DOHH2 (cell line): ENCODE measurements at regions not wholly inside any gene's neighbourhood (a gene's known extent, or its start where the extent isn't known, plus 50 kb on each side); places are given as distances from the start of the nearest gene placed in this dataset.

Experiments
- H3F3A ChIP-seq: fragments of 200-600 bp; sonication (generic), shearing (Covaris generic); 2 replicates; pipeline ENCODE4 v1.6.0; 2016; ENCODE audit warnings: antibody characterized with exemption, mild to moderate bottlenecking; ENCODE audit not compliant: control insufficient read depth, insufficient read depth
- H3K27ac ChIP-seq: fragments of 200-600 bp; sonication (generic); 2 replicates; pipeline ENCODE4 v1.5.1; 2014; ENCODE audit warnings: low read depth, mild to moderate bottlenecking, low read length, moderate library complexity
- H3K27me3 ChIP-seq: fragments of 200-600 bp; sonication (generic); 2 replicates; pipeline ENCODE4 v1.6.1; 2014; ENCODE audit warnings: mild to moderate bottlenecking, low read length, mixed read lengths; ENCODE audit not compliant: control insufficient read depth
- H3K36me3 ChIP-seq: fragments of 200-600 bp; sonication (generic); 2 replicates; pipeline ENCODE4 v1.6.1; 2014; ENCODE audit warnings: mild to moderate bottlenecking, low read length, moderate library complexity, mixed read lengths; ENCODE audit not compliant: control insufficient read depth
- H3K4me1 ChIP-seq: fragments of 200-600 bp; sonication (generic); 2 replicates; pipeline ENCODE4 v1.6.1; 2014; ENCODE audit warnings: mild to moderate bottlenecking, low read length, mixed read lengths; ENCODE audit not compliant: control insufficient read depth
- H3K4me2 ChIP-seq: fragments of 200-600 bp; sonication (generic); 2 replicates; pipeline ENCODE4 v1.6.0; 2014; ENCODE audit warnings: mild to moderate bottlenecking, low read length, moderate library complexity
- H3K4me3 ChIP-seq: fragments of 200-600 bp; sonication (generic); 2 replicates; pipeline ENCODE4 v1.5.1; 2014; ENCODE audit warnings: mild to moderate bottlenecking, low read length, mixed read lengths
- H3K79me2 ChIP-seq: fragments of 200-600 bp; sonication (generic); 2 replicates; pipeline ENCODE4 v1.6.1; 2014; ENCODE audit warnings: mild to moderate bottlenecking, low read length, mixed read lengths; ENCODE audit not compliant: control insufficient read depth
- H3K9me2 ChIP-seq: fragments of 200-600 bp; sonication (generic); replicated peaks from 2 replicates; pipeline ENCODE4 v1.6.1; 2014; ENCODE audit warnings: mild to moderate bottlenecking, low read length, mixed read lengths; ENCODE audit not compliant: control insufficient read depth
- H3K9me3 ChIP-seq: fragments of 200-600 bp; sonication (generic); 2 replicates; pipeline ENCODE4 v1.6.1; 2014; ENCODE audit warnings: antibody characterized with exemption, low read length, mixed read lengths; ENCODE audit not compliant: control insufficient read depth, insufficient read depth
- H4K20me1 ChIP-seq: fragments of 200-600 bp; sonication (generic); 2 replicates; pipeline ENCODE4 v1.6.0; 2014; ENCODE audit warnings: low read depth, mild to moderate bottlenecking, antibody characterized with exemption, low read length, moderate library complexity; ENCODE audit not compliant: control insufficient read depth, insufficient read depth
- EZH2phosphoT487 ChIP-seq: fragments of 200-600 bp; sonication (generic); IDR thresholded peaks from 2 replicates; pipeline ENCODE4 v1.6.1; 2017; ENCODE audit warnings: borderline replicate concordance, mild to moderate bottlenecking, antibody characterized with exemption, low read length, moderate library complexity, mixed read lengths
- TF ChIP-seq, protein P1 (sequence below): fragments of 200-600 bp; sonication (generic); IDR thresholded peaks from one replicate; pipeline ENCODE4 v1.5.1; 2014; ENCODE audit warnings: antibody characterized with exemption, mild to moderate bottlenecking, low read depth, low read length; ENCODE audit not compliant: poor library complexity, severe bottlenecking

DNA sequence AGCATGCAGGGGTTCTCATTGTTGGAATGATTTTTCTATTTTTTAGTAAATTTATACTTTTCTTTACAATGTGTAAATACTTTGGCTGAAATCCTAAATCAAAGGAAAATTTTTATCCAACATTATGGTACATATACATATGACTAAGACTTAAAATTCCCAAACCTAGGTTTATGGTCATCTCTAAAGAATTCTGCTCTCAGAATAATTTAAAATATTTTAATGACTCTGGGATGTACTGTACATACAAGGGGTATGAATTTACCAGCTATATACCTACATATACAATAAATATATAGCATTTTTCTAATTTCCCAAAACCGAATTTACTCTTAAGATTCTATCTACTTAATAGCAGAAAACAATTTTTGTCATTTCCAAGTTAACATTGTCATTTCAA lies 137.9 kb upstream of the POU1F1 start:
- H3K36me3 ChIP-seq = no peaks in the 10 kb centered on the region
- H4K20me1 ChIP-seq = no peaks in the 10 kb centered on the region
- H3K79me2 ChIP-seq = no peaks in the 10 kb centered on the region
- H3K4me2 ChIP-seq = no peak overlapping the region
- H3K27me3 ChIP-seq = no peaks in the 10 kb centered on the region
- no peak for TF ChIP-seq EZH2phosphoT487
- TF ChIP-seq, protein P1, sequence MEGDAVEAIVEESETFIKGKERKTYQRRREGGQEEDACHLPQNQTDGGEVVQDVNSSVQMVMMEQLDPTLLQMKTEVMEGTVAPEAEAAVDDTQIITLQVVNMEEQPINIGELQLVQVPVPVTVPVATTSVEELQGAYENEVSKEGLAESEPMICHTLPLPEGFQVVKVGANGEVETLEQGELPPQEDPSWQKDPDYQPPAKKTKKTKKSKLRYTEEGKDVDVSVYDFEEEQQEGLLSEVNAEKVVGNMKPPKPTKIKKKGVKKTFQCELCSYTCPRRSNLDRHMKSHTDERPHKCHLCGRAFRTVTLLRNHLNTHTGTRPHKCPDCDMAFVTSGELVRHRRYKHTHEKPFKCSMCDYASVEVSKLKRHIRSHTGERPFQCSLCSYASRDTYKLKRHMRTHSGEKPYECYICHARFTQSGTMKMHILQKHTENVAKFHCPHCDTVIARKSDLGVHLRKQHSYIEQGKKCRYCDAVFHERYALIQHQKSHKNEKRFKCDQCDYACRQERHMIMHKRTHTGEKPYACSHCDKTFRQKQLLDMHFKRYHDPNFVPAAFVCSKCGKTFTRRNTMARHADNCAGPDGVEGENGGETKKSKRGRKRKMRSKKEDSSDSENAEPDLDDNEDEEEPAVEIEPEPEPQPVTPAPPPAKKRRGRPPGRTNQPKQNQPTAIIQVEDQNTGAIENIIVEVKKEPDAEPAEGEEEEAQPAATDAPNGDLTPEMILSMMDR = no peak
- no peak overlapping the region for H3K27ac ChIP-seq
- no peaks in the 10 kb centered on the region for H3F3A ChIP-seq
- no peak overlapping the region for H3K4me3 ChIP-seq
- H3K9me2 ChIP-seq = no peaks in the 10 kb centered on the region
- H3K4me1 ChIP-seq = no peaks in the 10 kb centered on the region
- no peaks in the 10 kb centered on the region for H3K9me3 ChIP-seq

DNA sequence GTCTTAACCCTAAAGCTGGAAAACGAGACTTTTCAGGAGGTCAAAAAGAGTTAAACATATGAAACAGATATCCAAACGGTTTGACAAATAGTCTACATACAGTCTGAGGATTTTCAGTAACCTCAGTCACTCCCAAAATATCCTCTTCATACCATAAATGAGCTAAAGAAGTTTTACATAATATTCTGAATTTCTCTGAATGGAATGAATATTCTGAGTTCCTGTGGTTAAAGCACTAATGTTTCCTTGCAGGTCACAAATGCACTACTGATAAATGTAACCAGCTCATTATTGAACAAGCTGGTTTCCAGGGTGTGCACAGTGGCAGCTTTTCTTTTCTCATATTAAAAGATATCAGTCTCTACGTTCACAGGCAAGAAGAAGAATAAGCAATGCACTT lies 137.4 kb upstream of the POU1F1 start:
- Histone ChIP-seq H4K20me1 (no peaks in the 10 kb centered on the region), H3K4me3 (no peak overlapping the region), H3K27ac (no peak overlapping the region), H3K79me2 (no peaks in the 10 kb centered on the region), H3K36me3 (no peaks in the 10 kb centered on the region), H3K4me2 (no peak overlapping the region), H3K9me2 (no peaks in the 10 kb centered on the region), H3K27me3 (no peaks in the 10 kb centered on the region), H3K4me1 (no peaks in the 10 kb centered on the region), H3F3A (no peaks in the 10 kb centered on the region), H3K9me3 (no peaks in the 10 kb centered on the region)
- TF ChIP-seq, protein P1 = no peak
- TF ChIP-seq EZH2phosphoT487 = no peak

DNA sequence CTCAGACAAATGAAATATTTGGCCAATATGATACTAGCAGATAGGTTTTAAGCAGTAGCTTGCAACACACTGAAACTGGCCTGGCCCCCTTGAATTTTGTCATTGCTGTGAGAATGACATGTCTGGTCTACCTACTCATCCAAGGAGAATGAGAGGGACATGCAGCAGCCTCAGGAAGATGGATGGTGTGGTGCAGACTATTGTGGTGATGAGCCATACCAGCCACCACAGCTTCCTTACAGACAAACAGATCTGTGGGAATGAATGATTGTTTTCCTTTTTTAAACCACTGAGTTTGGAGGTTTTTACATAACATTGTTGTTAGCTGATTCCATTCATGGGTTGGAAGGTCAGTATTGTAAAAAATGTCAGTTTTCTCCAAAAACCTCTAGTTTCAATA lies 133.7 kb upstream of the POU1F1 start:
- H3K4me2 ChIP-seq = no peak overlapping the region
- TF ChIP-seq, protein P1 = no peak
- no peak for TF ChIP-seq EZH2phosphoT487
- no peaks in the 10 kb centered on the region for H3K79me2 ChIP-seq
- no peaks in the 10 kb centered on the region for H3F3A ChIP-seq
- H3K9me2 ChIP-seq = no peaks in the 10 kb centered on the region
- no peaks in the 10 kb centered on the region for H3K4me1 ChIP-seq
- no peak overlapping the region for H3K27ac ChIP-seq
- H4K20me1 ChIP-seq = no peaks in the 10 kb centered on the region
- H3K9me3 ChIP-seq = no peaks in the 10 kb centered on the region
- no peaks in the 10 kb centered on the region for H3K27me3 ChIP-seq
- H3K4me3 ChIP-seq = no peak overlapping the region
- no peaks in the 10 kb centered on the region for H3K36me3 ChIP-seq

DNA sequence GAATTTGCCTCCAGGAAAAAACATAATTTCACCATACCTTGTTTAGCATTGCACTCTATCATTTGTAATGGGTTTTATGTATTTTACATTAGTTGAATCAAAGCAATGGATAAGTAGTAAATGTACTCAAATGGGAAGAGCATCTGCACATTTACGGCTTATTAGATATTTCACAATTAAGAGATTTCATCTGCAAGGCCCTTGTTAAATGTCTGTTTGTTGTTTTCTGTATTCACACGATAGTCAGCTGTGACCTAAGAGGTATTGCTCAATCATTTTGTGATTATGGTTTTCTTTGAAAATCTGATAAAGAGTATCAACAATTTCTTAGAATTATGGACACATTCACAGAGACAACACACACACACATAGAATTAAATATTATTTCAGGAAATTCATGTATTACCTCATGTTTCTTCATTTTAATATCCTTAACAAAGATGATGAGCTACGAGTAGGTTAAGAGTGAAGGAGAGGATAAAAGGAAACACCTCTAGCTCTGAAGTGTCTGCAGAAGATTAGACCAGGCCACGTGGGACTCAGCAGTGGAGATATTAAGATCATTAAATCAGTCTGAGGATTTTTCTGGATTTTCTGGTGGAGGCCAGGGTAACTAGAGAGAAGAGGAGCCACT lies 121.9 kb upstream of the POU1F1 start:
- Histone ChIP-seq H4K20me1 (no peaks in the 10 kb centered on the region), H3K4me1 (no peaks in the 10 kb centered on the region), H3K4me3 (no peak overlapping the region), H3K36me3 (no peaks in the 10 kb centered on the region), H3K4me2 (no peak overlapping the region), H3K79me2 (no peaks in the 10 kb centered on the region), H3K27ac (no peak overlapping the region), H3K9me2 (no peaks in the 10 kb centered on the region), H3K27me3 (no peaks in the 10 kb centered on the region), H3F3A (no peaks in the 10 kb centered on the region), H3K9me3 (no peaks in the 10 kb centered on the region)
- TF ChIP-seq, protein P1 = no peak
- TF ChIP-seq EZH2phosphoT487 = no peak
